Naive thymus-derived CD4-positive, alpha-beta T cell (primary cell): ENCODE measurements at regions not wholly inside any gene's neighbourhood (a gene's known extent, or its start where the extent isn't known, plus 50 kb on each side); places are given as distances from the start of the nearest gene placed in this dataset.
"Not testable (repeated sequence)": the region's sequence is repeated elsewhere in the genome, so short reads cannot be mapped to it uniquely, and the experiment has no call there.

Experiments used
- ATAC-seq: fragments of 150-1000 bp; cut with Tn5 transposase; 2 replicates; pipeline ENCODE4 v1.10.0; 2021; ENCODE audit warnings: mild to moderate bottlenecking, moderate library complexity
- CTCF ChIA-PET: fragments of 350-600 bp; sonication (Branson Sonifier 250); formaldehyde crosslinking; loops from one replicate; lab custom pipeline; 2021; ENCODE audit warnings: antibody characterized with exemption; lab: Charles Lee
- POLR2A ChIA-PET: fragments of 350-600 bp; sonication (Branson Sonifier 250); formaldehyde crosslinking; loops from one replicate; lab custom pipeline; 2021; ENCODE audit warnings: antibody characterized with exemption, inconsistent platforms; lab: Charles Lee
- DNase-seq, 9 donors: peaks; one replicate each; pipeline versions ENCODE4 v3.0.0 to v3.0.0-alpha.2; 2020 to 2022; ENCODE audit warnings: mixed read lengths in 1 of 9
- H3K27ac ChIP-seq: one replicate; pipeline ENCODE4 v1.7.0; 2013; ENCODE audit warnings: mild to moderate bottlenecking, low read depth, low read length, moderate library complexity
- H3K27me3 ChIP-seq, 2 donors: one replicate each; pipeline ENCODE4 v1.7.0; 2013; ENCODE audit warnings: low read length in 2 of 2, mild to moderate bottlenecking in 2 of 2, moderate library complexity in 2 of 2; ENCODE audit not compliant: control insufficient read depth in 2 of 2, insufficient read depth in 2 of 2
- H3K36me3 ChIP-seq, 3 experiments: 1 replicate in 2 of 3; 2 replicates in 1 of 3; pipeline ENCODE4 v1.7.0; 2013; ENCODE audit warnings: low read length in 3 of 3, mild to moderate bottlenecking in 3 of 3, moderate library complexity in 1 of 3; ENCODE audit not compliant: insufficient read depth in 3 of 3, control insufficient read depth in 2 of 3
- H3K4me1 ChIP-seq, 2 donors: one replicate each; pipeline ENCODE4 v1.7.0; 2013; ENCODE audit warnings: low read length in 2 of 2, mild to moderate bottlenecking in 2 of 2, moderate library complexity in 1 of 2; ENCODE audit not compliant: control insufficient read depth in 2 of 2, insufficient read depth in 2 of 2
- H3K4me3 ChIP-seq: 2 replicates; pipeline ENCODE4 v1.7.0; 2013; ENCODE audit warnings: mild to moderate bottlenecking, low read length
- H3K9me3 ChIP-seq, 3 experiments: 1 replicate in 2 of 3; 2 replicates in 1 of 3; pipeline ENCODE4 v1.7.0; 2013; ENCODE audit warnings: low read length in 3 of 3; ENCODE audit not compliant: control insufficient read depth in 2 of 3
- H3K27ac Mint-ChIP-seq, 9 donors: one replicate each; pipeline ENCODE4 v1.8.0; 2020 to 2022; ENCODE audit warnings: mixed read lengths in 9 of 9, mild to moderate bottlenecking in 8 of 9, moderate library complexity in 5 of 9, inconsistent platforms in 2 of 9
- H3K27me3 Mint-ChIP-seq, 5 donors: one replicate each; pipeline ENCODE4 v1.8.0; 2021 to 2022; ENCODE audit warnings: mixed read lengths in 5 of 5, mild to moderate bottlenecking in 1 of 5
- H3K36me3 Mint-ChIP-seq, 5 donors: one replicate each; pipeline ENCODE4 v1.8.0; 2020 to 2022; ENCODE audit warnings: mixed read lengths in 5 of 5, mild to moderate bottlenecking in 3 of 5, inconsistent platforms in 1 of 5
- H3K4me1 Mint-ChIP-seq, 7 donors: one replicate each; pipeline ENCODE4 v1.8.0; 2020 to 2022; ENCODE audit warnings: mixed read lengths in 7 of 7, mild to moderate bottlenecking in 3 of 7, inconsistent platforms in 1 of 7
- H3K4me3 Mint-ChIP-seq, 10 donors: one replicate each; pipeline ENCODE4 v1.8.0; 2020 to 2022; ENCODE audit warnings: mild to moderate bottlenecking in 10 of 10, mixed read lengths in 10 of 10, moderate library complexity in 6 of 10, inconsistent platforms in 2 of 10
- H3K9me3 Mint-ChIP-seq, 11 donors: one replicate each; pipeline ENCODE4 v1.8.0; 2020 to 2022; ENCODE audit warnings: mixed read lengths in 11 of 11, mild to moderate bottlenecking in 4 of 11, inconsistent platforms in 1 of 11, moderate library complexity in 1 of 11
- intact Hi-C, 2 donors: fragments of 100-400 bp; cut with micrococcal nuclease; formaldehyde crosslinking; loops; one replicate each; pipeline ENCODE4 v1.15.1; 2023

GRCh38 chr3:68515237-68515636 lies 417.1 kb downstream of the TAFA4 start:
- Mint-ChIP-seq H3K36me3 (no peaks in the 10 kb centered on the region), H3K27me3 (no peaks in the 10 kb centered on the region), H3K4me3 (no peak overlapping the region), H3K4me1 (no peaks in the 10 kb centered on the region), H3K9me3 (peaks cover 0 to 7% (median 0%) of the 10 kb centered on the region in 11 donors), H3K27ac (no peak overlapping the region)
- CTCF ChIA-PET = no interaction called here
- no peak for DNase-seq
- POLR2A ChIA-PET = no interaction called here
- Histone ChIP-seq H3K9me3 (no peaks in the 10 kb centered on the region), H3K36me3 (no peaks in the 10 kb centered on the region), H3K27me3 (no peaks in the 10 kb centered on the region), H3K4me3 (no peak overlapping the region), H3K27ac (no peak overlapping the region), H3K4me1 (no peaks in the 10 kb centered on the region)
- no peak for ATAC-seq
- intact Hi-C loops = no loop called here

DNA sequence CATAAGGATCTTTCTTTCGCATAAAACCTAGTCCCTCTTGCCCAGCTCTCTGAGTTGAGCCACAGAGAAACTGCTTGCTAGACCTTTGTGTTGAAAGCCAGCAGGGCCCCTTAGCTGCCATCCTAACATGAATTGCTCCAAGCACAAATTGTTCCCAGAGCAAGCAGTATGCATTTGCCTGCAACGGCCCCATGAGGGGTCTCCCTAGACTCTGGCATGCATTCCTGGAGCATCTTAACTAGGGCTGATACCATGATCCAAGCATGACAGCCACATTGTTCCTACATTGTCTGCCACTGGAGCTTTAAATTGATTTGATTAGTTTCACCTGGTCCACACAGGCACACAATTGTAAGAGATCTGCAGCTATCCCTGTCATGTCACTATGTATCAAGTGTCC lies 428.1 kb downstream of the TAFA4 start:
- H3K9me3 ChIP-seq = no peaks in the 10 kb centered on the region
- no peaks in the 10 kb centered on the region for H3K4me1 ChIP-seq
- no peak overlapping the region for H3K27ac ChIP-seq
- no peak overlapping the region for H3K4me3 Mint-ChIP-seq
- no peaks in the 10 kb centered on the region for H3K27me3 Mint-ChIP-seq
- ATAC-seq = no peak
- H3K9me3 Mint-ChIP-seq = peaks cover 0 to 7% (median 3%) of the 10 kb centered on the region in 11 donors
- CTCF ChIA-PET = no interaction called here
- H3K36me3 Mint-ChIP-seq = peaks cover 0 to 15% (median 0%) of the 10 kb centered on the region in 5 donors
- no peaks in the 10 kb centered on the region for H3K4me1 Mint-ChIP-seq
- H3K27ac Mint-ChIP-seq = no peak overlapping the region
- no peak overlapping the region for H3K4me3 ChIP-seq
- POLR2A ChIA-PET = no interaction called here
- intact Hi-C loops = no loop called here
- no peaks in the 10 kb centered on the region for H3K27me3 ChIP-seq
- no peak for DNase-seq
- no peaks in the 10 kb centered on the region for H3K36me3 ChIP-seq

DNA sequence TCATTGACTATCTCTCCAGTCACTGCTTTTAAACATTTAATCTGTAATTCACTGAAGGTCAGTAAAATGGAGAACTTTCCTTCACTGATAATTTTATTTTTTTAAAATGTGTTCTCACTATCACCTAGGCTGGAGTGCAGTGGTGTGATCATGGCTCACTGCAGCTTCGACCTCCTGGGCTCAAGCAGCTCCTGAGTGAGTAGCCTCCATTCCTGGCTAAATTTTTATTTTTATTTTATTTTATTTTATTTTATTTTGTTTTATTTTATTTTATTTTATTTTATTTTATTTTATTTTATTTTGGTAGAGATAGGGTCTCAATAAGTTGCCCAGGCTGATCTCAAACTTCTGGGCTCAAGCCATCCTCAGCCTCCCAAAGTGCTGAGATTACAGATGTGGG lies 446.5 kb downstream of the TAFA4 start:
- POLR2A ChIA-PET, H3K4me3 ChIP-seq, H3K27ac ChIP-seq, ATAC-seq, CTCF ChIA-PET, H3K4me3 Mint-ChIP-seq, H3K9me3 Mint-ChIP-seq, H3K27ac Mint-ChIP-seq, H3K36me3 ChIP-seq, H3K27me3 ChIP-seq, DNase-seq, H3K27me3 Mint-ChIP-seq, intact Hi-C loops, H3K4me1 Mint-ChIP-seq, H3K4me1 ChIP-seq, H3K9me3 ChIP-seq: not testable (repeated sequence)
- peaks cover 0 to 10% (median 0%) of the 10 kb centered on the region in 5 donors for H3K36me3 Mint-ChIP-seq

GRCh38 chr3:68485051-68485450 lies 447.3 kb downstream of the TAFA4 start:
- Histone ChIP-seq H3K9me3 (no peaks in the 10 kb centered on the region), H3K27ac (no peak overlapping the region), H3K4me1 (no peaks in the 10 kb centered on the region), H3K27me3 (no peaks in the 10 kb centered on the region), H3K36me3 (no peaks in the 10 kb centered on the region), H3K4me3 (no peak overlapping the region)
- no peaks in the 10 kb centered on the region for H3K27me3 Mint-ChIP-seq
- no peak overlapping the region for H3K4me3 Mint-ChIP-seq
- ChIA-PET POLR2A (no interaction called here), CTCF (no interaction called here)
- peaks cover 0 to 1% (median 0%) of the 10 kb centered on the region in 7 donors for H3K4me1 Mint-ChIP-seq
- DNase-seq (no peak), ATAC-seq (no peak)
- peaks cover 0 to 12% (median 0%) of the 10 kb centered on the region in 5 donors for H3K36me3 Mint-ChIP-seq
- peaks cover 0 to 3% (median 0%) of the 10 kb centered on the region in 11 donors for H3K9me3 Mint-ChIP-seq
- intact Hi-C loops = no loop called here
- H3K27ac Mint-ChIP-seq = no peak overlapping the region

DNA sequence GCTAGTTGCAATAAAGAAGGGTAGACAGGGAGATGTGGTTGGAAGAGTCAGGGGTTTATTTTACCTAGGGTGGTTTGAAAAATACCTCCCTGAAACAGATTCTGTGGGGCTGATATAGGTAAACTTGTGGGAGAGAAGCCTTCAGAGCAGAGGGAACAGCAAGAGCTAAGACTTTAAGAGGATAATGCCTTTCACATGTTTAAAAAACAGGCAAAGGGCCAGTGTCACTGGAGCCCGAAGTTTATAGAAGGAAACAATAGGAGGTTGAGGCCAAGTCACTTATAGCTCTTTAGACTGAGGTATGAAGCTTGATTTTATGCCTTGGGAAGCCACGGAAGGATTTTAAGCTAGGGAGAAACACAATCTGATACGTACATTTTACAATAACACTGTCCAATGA lies 448.7 kb downstream of the TAFA4 start:
- H3K27ac Mint-ChIP-seq = no peak overlapping the region
- CTCF ChIA-PET = no interaction called here

DNA sequence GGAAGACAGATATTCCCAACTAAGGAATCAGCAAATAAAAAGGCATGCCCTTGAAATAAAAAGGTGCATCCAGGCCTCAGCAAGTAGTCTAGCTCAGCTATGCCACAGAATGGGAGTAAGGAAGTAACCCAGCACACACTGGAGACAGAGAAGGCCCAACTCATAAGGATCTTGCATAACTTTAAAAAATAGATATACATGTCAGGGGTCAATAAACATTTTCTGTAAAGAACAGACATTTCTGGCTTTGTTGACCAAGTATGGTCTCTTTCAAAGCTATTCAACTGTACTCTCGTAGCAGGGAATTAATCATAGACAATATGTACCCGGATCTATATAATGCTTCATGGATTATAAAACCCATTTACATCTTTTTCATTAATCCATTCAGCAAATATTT lies 449.3 kb downstream of the TAFA4 start:
- DNase-seq (no peak), ATAC-seq (no peak)
- Histone ChIP-seq H3K9me3 (no peaks in the 10 kb centered on the region), H3K36me3 (no peaks in the 10 kb centered on the region), H3K4me3 (no peak overlapping the region), H3K27ac (no peak overlapping the region), H3K27me3 (no peaks in the 10 kb centered on the region), H3K4me1 (no peaks in the 10 kb centered on the region)
- H3K27me3 Mint-ChIP-seq = no peaks in the 10 kb centered on the region
- H3K36me3 Mint-ChIP-seq = peaks cover 0 to 12% (median 0%) of the 10 kb centered on the region in 5 donors
- H3K4me3 Mint-ChIP-seq = no peak overlapping the region
- intact Hi-C loops = no loop called here
- CTCF ChIA-PET = no interaction called here
- H3K4me1 Mint-ChIP-seq = peaks cover 0 to 1% (median 0%) of the 10 kb centered on the region in 7 donors
- peaks cover 0 to 3% (median 0%) of the 10 kb centered on the region in 11 donors for H3K9me3 Mint-ChIP-seq
- POLR2A ChIA-PET = no interaction called here
- no peak overlapping the region for H3K27ac Mint-ChIP-seq

More for the DNA sequence above, 448.7 kb downstream of the TAFA4 start:
- Histone ChIP-seq H3K4me3 (no peak overlapping the region), H3K9me3 (no peaks in the 10 kb centered on the region), H3K4me1 (no peaks in the 10 kb centered on the region), H3K27me3 (no peaks in the 10 kb centered on the region), H3K36me3 (no peaks in the 10 kb centered on the region), H3K27ac (no peak overlapping the region)
- intact Hi-C loops = no loop called here
- Mint-ChIP-seq H3K4me3 (no peak overlapping the region), H3K4me1 (peaks cover 0 to 1% (median 0%) of the 10 kb centered on the region in 7 donors), H3K27me3 (no peaks in the 10 kb centered on the region), H3K9me3 (peaks cover 0 to 3% (median 0%) of the 10 kb centered on the region in 11 donors), H3K36me3 (peaks cover 0 to 12% (median 0%) of the 10 kb centered on the region in 5 donors)
- POLR2A ChIA-PET = no interaction called here
- ATAC-seq (no peak), DNase-seq (no peak)

DNA sequence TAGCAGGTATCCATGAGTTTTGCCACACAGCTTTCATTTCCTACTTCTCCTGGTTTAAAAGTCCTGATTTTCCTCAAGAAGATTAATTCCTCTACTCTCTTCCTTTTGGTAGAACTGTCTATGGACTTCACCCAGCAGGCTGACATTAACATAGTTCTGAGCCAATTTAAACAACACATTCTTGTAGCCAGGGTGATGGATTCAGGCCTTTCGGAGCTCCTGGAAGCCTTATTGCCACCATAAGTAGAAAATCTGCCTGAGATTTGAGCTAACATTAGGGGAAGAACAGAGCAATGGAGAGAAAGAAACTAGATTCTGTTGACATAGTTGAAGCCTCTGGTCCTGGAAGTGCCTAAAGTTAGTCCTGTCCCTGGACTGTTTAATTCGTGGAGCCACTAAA lies 449.8 kb downstream of the TAFA4 start:
- no peak overlapping the region for H3K4me3 Mint-ChIP-seq
- Histone ChIP-seq H3K27me3 (no peaks in the 10 kb centered on the region), H3K36me3 (no peaks in the 10 kb centered on the region), H3K4me1 (no peaks in the 10 kb centered on the region), H3K4me3 (no peak overlapping the region), H3K27ac (no peak overlapping the region), H3K9me3 (no peaks in the 10 kb centered on the region)
- H3K36me3 Mint-ChIP-seq = peaks cover 0 to 12% (median 0%) of the 10 kb centered on the region in 5 donors
- ATAC-seq (no peak), DNase-seq (no peak)
- ChIA-PET CTCF (no interaction called here), POLR2A (no interaction called here)
- H3K27ac Mint-ChIP-seq = no peak overlapping the region
- intact Hi-C loops = no loop called here
- H3K9me3 Mint-ChIP-seq = peaks cover 0 to 3% (median 0%) of the 10 kb centered on the region in 11 donors
- H3K27me3 Mint-ChIP-seq = no peaks in the 10 kb centered on the region
- H3K4me1 Mint-ChIP-seq = peaks cover 0 to 1% (median 0%) of the 10 kb centered on the region in 7 donors
